ENCODE measurements at regions not wholly inside any gene's neighbourhood (a gene's known extent, or its start where the extent isn't known, plus 50 kb on each side); places are given as distances from the start of the nearest gene placed in this dataset.

DNA sequence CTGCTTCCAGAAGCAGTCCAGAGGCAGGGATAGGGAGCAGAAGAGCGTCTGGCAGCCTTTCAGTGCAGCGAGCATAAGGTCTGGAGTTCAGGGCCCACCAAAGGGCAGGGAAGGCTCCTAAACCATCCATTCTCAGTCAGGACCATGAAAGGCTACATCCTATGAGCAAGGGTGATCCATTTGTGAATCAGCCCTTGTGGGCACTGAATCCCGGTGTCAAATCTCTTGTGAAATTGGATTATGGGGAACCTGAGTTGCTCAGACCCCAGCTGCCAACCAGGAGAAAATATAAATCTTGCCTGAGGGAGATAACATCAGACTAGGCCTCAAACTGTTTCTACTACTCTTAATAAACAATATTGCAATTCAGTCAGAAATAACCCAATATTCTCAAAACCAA, 204.4 kb downstream of the SYK start:
- no peaks in the 10 kb centered on the region for H3K27me3 ChIP-seq (ENCODE audit: insufficient read depth)
- no peaks in the 10 kb centered on the region; the same call in 2 of the 3 replicates for H3K4me1 Mint-ChIP-seq

More for the DNA sequence above, 204.4 kb downstream of the SYK start:
- H3K4me3 Mint-ChIP-seq: no peak overlapping the region
- no peaks in the 10 kb centered on the region for H3K4me1 ChIP-seq (ENCODE audit: insufficient read depth)
- H3K9me2 ChIP-seq (ENCODE audit: insufficient read depth): 0 out of 2 replicates have a peak, but pooled peaks cover 22% of the 10 kb centered on the region
- TF ChIP-seq, protein P1, sequence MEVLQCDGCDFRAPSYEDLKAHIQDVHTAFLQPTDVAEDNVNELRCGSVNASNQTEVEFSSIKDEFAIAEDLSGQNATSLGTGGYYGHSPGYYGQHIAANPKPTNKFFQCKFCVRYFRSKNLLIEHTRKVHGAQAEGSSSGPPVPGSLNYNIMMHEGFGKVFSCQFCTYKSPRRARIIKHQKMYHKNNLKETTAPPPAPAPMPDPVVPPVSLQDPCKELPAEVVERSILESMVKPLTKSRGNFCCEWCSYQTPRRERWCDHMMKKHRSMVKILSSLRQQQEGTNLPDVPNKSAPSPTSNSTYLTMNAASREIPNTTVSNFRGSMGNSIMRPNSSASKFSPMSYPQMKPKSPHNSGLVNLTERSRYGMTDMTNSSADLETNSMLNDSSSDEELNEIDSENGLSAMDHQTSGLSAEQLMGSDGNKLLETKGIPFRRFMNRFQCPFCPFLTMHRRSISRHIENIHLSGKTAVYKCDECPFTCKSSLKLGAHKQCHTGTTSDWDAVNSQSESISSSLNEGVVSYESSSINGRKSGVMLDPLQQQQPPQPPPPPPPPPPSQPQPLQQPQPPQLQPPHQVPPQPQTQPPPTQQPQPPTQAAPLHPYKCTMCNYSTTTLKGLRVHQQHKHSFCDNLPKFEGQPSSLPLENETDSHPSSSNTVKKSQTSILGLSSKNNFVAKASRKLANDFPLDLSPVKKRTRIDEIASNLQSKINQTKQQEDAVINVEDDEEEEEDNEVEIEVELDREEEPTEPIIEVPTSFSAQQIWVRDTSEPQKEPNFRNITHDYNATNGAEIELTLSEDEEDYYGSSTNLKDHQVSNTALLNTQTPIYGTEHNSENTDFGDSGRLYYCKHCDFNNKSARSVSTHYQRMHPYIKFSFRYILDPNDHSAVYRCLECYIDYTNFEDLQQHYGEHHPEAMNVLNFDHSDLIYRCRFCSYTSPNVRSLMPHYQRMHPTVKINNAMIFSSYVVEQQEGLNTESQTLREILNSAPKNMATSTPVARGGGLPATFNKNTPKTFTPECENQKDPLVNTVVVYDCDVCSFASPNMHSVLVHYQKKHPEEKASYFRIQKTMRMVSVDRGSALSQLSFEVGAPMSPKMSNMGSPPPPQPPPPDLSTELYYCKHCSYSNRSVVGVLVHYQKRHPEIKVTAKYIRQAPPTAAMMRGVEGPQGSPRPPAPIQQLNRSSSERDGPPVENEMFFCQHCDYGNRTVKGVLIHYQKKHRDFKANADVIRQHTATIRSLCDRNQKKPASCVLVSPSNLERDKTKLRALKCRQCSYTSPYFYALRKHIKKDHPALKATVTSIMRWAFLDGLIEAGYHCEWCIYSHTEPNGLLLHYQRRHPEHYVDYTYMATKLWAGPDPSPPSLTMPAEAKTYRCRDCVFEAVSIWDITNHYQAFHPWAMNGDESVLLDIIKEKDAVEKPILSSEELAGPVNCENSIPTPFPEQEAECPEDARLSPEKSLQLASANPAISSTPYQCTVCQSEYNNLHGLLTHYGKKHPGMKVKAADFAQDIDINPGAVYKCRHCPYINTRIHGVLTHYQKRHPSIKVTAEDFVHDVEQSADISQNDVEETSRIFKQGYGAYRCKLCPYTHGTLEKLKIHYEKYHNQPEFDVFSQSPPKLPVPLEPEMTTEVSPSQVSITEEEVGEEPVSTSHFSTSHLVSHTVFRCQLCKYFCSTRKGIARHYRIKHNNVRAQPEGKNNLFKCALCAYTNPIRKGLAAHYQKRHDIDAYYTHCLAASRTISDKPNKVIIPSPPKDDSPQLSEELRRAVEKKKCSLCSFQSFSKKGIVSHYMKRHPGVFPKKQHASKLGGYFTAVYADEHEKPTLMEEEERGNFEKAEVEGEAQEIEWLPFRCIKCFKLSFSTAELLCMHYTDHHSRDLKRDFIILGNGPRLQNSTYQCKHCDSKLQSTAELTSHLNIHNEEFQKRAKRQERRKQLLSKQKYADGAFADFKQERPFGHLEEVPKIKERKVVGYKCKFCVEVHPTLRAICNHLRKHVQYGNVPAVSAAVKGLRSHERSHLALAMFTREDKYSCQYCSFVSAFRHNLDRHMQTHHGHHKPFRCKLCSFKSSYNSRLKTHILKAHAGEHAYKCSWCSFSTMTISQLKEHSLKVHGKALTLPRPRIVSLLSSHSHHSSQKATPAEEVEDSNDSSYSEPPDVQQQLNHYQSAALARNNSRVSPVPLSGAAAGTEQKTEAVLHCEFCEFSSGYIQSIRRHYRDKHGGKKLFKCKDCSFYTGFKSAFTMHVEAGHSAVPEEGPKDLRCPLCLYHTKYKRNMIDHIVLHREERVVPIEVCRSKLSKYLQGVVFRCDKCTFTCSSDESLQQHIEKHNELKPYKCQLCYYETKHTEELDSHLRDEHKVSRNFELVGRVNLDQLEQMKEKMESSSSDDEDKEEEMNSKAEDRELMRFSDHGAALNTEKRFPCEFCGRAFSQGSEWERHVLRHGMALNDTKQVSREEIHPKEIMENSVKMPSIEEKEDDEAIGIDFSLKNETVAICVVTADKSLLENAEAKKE (CRISPR knock-in tag; IDR thresholded peaks at IDR 0.05): no peak
- TF ChIP-seq EZH2 (IDR thresholded peaks at IDR 0.05; ENCODE audit: low read depth, unreplicated experiment) (no peak), EZH2phosphoT487 (IDR thresholded peaks at IDR 0.05; ENCODE audit: unreplicated experiment) (no peak), ZNF114 (CRISPR knock-in tag; IDR thresholded peaks at IDR 0.05) (no peak), CREB1 (CRISPR knock-in tag; IDR thresholded peaks at IDR 0.05; ENCODE audit: low read depth) (no peak), JUNB (IDR thresholded peaks at IDR 0.05; ENCODE audit: unreplicated experiment) (no peak), POLR2AphosphoS5 (IDR thresholded peaks at IDR 0.05; ENCODE audit: low read depth) (no peak), NANOG (IDR thresholded peaks at IDR 0.05; ENCODE audit: borderline replicate concordance) (no peak), ZNF331 (CRISPR knock-in tag; IDR thresholded peaks at IDR 0.05; ENCODE audit: low read depth) (no peak)
- TF ChIP-seq, protein P2, sequence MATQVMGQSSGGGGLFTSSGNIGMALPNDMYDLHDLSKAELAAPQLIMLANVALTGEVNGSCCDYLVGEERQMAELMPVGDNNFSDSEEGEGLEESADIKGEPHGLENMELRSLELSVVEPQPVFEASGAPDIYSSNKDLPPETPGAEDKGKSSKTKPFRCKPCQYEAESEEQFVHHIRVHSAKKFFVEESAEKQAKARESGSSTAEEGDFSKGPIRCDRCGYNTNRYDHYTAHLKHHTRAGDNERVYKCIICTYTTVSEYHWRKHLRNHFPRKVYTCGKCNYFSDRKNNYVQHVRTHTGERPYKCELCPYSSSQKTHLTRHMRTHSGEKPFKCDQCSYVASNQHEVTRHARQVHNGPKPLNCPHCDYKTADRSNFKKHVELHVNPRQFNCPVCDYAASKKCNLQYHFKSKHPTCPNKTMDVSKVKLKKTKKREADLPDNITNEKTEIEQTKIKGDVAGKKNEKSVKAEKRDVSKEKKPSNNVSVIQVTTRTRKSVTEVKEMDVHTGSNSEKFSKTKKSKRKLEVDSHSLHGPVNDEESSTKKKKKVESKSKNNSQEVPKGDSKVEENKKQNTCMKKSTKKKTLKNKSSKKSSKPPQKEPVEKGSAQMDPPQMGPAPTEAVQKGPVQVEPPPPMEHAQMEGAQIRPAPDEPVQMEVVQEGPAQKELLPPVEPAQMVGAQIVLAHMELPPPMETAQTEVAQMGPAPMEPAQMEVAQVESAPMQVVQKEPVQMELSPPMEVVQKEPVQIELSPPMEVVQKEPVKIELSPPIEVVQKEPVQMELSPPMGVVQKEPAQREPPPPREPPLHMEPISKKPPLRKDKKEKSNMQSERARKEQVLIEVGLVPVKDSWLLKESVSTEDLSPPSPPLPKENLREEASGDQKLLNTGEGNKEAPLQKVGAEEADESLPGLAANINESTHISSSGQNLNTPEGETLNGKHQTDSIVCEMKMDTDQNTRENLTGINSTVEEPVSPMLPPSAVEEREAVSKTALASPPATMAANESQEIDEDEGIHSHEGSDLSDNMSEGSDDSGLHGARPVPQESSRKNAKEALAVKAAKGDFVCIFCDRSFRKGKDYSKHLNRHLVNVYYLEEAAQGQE (IDR thresholded peaks at IDR 0.05; ENCODE audit: unreplicated experiment): no peak
- TF ChIP-seq, protein P3, sequence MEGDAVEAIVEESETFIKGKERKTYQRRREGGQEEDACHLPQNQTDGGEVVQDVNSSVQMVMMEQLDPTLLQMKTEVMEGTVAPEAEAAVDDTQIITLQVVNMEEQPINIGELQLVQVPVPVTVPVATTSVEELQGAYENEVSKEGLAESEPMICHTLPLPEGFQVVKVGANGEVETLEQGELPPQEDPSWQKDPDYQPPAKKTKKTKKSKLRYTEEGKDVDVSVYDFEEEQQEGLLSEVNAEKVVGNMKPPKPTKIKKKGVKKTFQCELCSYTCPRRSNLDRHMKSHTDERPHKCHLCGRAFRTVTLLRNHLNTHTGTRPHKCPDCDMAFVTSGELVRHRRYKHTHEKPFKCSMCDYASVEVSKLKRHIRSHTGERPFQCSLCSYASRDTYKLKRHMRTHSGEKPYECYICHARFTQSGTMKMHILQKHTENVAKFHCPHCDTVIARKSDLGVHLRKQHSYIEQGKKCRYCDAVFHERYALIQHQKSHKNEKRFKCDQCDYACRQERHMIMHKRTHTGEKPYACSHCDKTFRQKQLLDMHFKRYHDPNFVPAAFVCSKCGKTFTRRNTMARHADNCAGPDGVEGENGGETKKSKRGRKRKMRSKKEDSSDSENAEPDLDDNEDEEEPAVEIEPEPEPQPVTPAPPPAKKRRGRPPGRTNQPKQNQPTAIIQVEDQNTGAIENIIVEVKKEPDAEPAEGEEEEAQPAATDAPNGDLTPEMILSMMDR (conservative IDR thresholded peaks at IDR 0.05; ENCODE audit: low read depth in 2 of 2): no peak
- peaks cover 2% of the 10 kb centered on the region for H3K27me3 Mint-ChIP-seq (ENCODE audit: insufficient read depth, low read depth, poor library complexity)
- H3K27ac ChIP-seq (ENCODE audit: low read depth): no peak overlapping the region
- H3K79me2 ChIP-seq (replicated peaks; ENCODE audit: insufficient read depth): no peaks in the 10 kb centered on the region
- peaks cover 16% of the 10 kb centered on the region for H3K9me3 Mint-ChIP-seq
- peaks cover 9% of the 10 kb centered on the region; the same call in 2 of the 3 replicates for H3K36me3 Mint-ChIP-seq (ENCODE audit: low read depth)
- no peak overlapping the region for H2AFZ ChIP-seq
- H3K4me2 ChIP-seq: no peak overlapping the region
- no peaks in the 10 kb centered on the region for H3F3A ChIP-seq (replicated peaks; ENCODE audit: low read depth)
- no peak overlapping the region for H3K4me3 ChIP-seq
- DNase-seq (ENCODE audit: low spot score) (no peak), ATAC-seq (no peak)
- H3K36me3 ChIP-seq (ENCODE audit: insufficient read depth): peaks cover 7% of the 10 kb centered on the region; the same call in 1 of the 2 replicates
- H4K20me1 ChIP-seq (replicated peaks; ENCODE audit: insufficient read depth): no peaks in the 10 kb centered on the region
- H3K27ac Mint-ChIP-seq: no peak overlapping the region
